ENCODE measurements at regions not wholly inside any gene's neighbourhood (a gene's known extent, or its start where the extent isn't known, plus 50 kb on each side); places are given as distances from the start of the nearest gene placed in this dataset.

GRCh38 chr9:108136656-108137055 lies 647.1 kb upstream of the KLF4 start:
- TF ChIP-seq SP3 (tag by site-specific recombination; IDR thresholded peaks at IDR 0.05), result no peak
- no peaks in the 10 kb centered on the region for H3K36me3 ChIP-seq (ENCODE audit: control insufficient read depth in 2 of 2, insufficient read depth in 1 of 2, low read length in 2 of 2)
- no peak overlapping the region for H3K27ac ChIP-seq (ENCODE audit: extremely low read depth, low read depth, low read length)
- H3K4me3 ChIP-seq (ENCODE audit: low read depth, low read length), result no peak overlapping the region
- ChIA-PET CTCF (interaction anchor here (0.6 kb wide), 1 partner anchor 18 kb away, joined by 3 read pairs; no protein-coding TSS in a partner anchor), POLR2A (no interaction called here)
- no peaks in the 10 kb centered on the region for H3K9me3 ChIP-seq (ENCODE audit: control insufficient read depth, insufficient read depth, low read depth, low read length)
- no peaks in the 10 kb centered on the region for H3K4me1 ChIP-seq (ENCODE audit: control insufficient read depth, insufficient read depth, low read length)

- Histone ChIP-seq H3K27ac (ENCODE audit: extremely low read depth, low read depth, low read length) (no peak overlapping the region), H3K4me1 (ENCODE audit: control insufficient read depth, insufficient read depth, low read length) (no peaks in the 10 kb centered on the region), H3K9me3 (ENCODE audit: control insufficient read depth, insufficient read depth, low read depth, low read length) (no peaks in the 10 kb centered on the region), H3K36me3 (ENCODE audit: control insufficient read depth in 2 of 2, insufficient read depth in 1 of 2, low read length in 2 of 2) (no peaks in the 10 kb centered on the region), H3K4me3 (ENCODE audit: low read depth, low read length) (no peak overlapping the region)
- POLR2A ChIA-PET, result no interaction called here
- TF ChIP-seq ZNF26 (tag by site-specific recombination; IDR thresholded peaks at IDR 0.05) (no peak), ZNF169 (tag by site-specific recombination; IDR thresholded peaks at IDR 0.05) (no peak), ZNF10 (tag by site-specific recombination; IDR thresholded peaks at IDR 0.05) (no peak), MYNN (tag by site-specific recombination; IDR thresholded peaks at IDR 0.05; ENCODE audit: borderline replicate concordance) (no peak), ZBTB20 (tag by site-specific recombination; IDR thresholded peaks at IDR 0.05) (no peak), ZNF133 (tag by site-specific recombination; IDR thresholded peaks at IDR 0.05) (no peak), GLI2 (tag by site-specific recombination; IDR thresholded peaks at IDR 0.05; ENCODE audit: borderline replicate concordance, low read depth) (no peak), ZNF677 (tag by site-specific recombination; IDR thresholded peaks at IDR 0.05) (no peak)
- CTCF ChIA-PET, result interaction anchor here (0.6 kb wide), 1 partner anchor 9 kb away, joined by 5 read pairs; no protein-coding TSS in a partner anchor
Measured at GRCh38 chr9:108134486-108135128, 645.0 kb upstream of the KLF4 start.

GRCh38 chr9:108133680-108134079 lies 644.1 kb upstream of the KLF4 start:
- H3K27ac ChIP-seq (ENCODE audit: extremely low read depth, low read depth, low read length), result no peak overlapping the region
- CTCF ChIA-PET, result no interaction called here
- no peak overlapping the region for H3K4me3 ChIP-seq (ENCODE audit: low read depth, low read length)
- TF ChIP-seq ZSCAN18 (tag by site-specific recombination; IDR thresholded peaks at IDR 0.05) (no peak), ZNF335 (tag by site-specific recombination; conservative IDR thresholded peaks at IDR 0.05) (no peak), ZBTB20 (tag by site-specific recombination; IDR thresholded peaks at IDR 0.05) (no peak), ZNF37A (tag by site-specific recombination; IDR thresholded peaks at IDR 0.05) (no peak), ZNF274 (IDR thresholded peaks at IDR 0.05; ENCODE audit: low read length) (no peak), ZNF274 (tag by site-specific recombination; IDR thresholded peaks at IDR 0.05; ENCODE audit: borderline replicate concordance) (no peak), ZNF354C (tag by site-specific recombination; IDR thresholded peaks at IDR 0.05; ENCODE audit: borderline replicate concordance, low read depth) (no peak), ZNF792 (tag by site-specific recombination; IDR thresholded peaks at IDR 0.05) (no peak), ZFP69B (tag by site-specific recombination; IDR thresholded peaks at IDR 0.05) (no peak), ZNF214 (tag by site-specific recombination; IDR thresholded peaks at IDR 0.05; ENCODE audit: borderline replicate concordance) (no peak), GLI2 (tag by site-specific recombination; IDR thresholded peaks at IDR 0.05; ENCODE audit: borderline replicate concordance, low read depth) (no peak), ZXDB (tag by site-specific recombination; IDR thresholded peaks at IDR 0.05) (no peak), RBAK (tag by site-specific recombination; IDR thresholded peaks at IDR 0.05) (no peak), ZNF514 (tag by site-specific recombination; IDR thresholded peaks at IDR 0.05) (no peak), ZNF600 (tag by site-specific recombination; IDR thresholded peaks at IDR 0.05) (no peak), ZNF585B (tag by site-specific recombination; IDR thresholded peaks at IDR 0.05) (no peak), ZNF2 (tag by site-specific recombination; IDR thresholded peaks at IDR 0.05) (no peak), CTCF (tag by site-specific recombination; IDR thresholded peaks at IDR 0.05) (no peak), ZNF48 (tag by site-specific recombination; IDR thresholded peaks at IDR 0.05) (no peak)
- no peaks in the 10 kb centered on the region for H3K36me3 ChIP-seq (ENCODE audit: control insufficient read depth in 2 of 2, insufficient read depth in 1 of 2, low read length in 2 of 2)
- no peaks in the 10 kb centered on the region for H3K4me1 ChIP-seq (ENCODE audit: control insufficient read depth, insufficient read depth, low read length)
- POLR2A ChIA-PET, result no interaction called here
- no peaks in the 10 kb centered on the region for H3K9me3 ChIP-seq (ENCODE audit: control insufficient read depth, insufficient read depth, low read depth, low read length)
